NCI-H460 (cell line): ENCODE measurements at regions not wholly inside any gene's neighbourhood (a gene's known extent, or its start where the extent isn't known, plus 50 kb on each side); places are given as distances from the start of the nearest gene placed in this dataset.
"Not testable (repeated sequence)": the region's sequence is repeated elsewhere in the genome, so short reads cannot be mapped to it uniquely, and the experiment has no call there.

Experiments
- DNase-seq: peaks from one replicate; pipeline ENCODE4 v3.0.0-alpha.2; 2016; ENCODE audit warnings: low read depth; ENCODE audit errors: extremely low read depth

DNA sequence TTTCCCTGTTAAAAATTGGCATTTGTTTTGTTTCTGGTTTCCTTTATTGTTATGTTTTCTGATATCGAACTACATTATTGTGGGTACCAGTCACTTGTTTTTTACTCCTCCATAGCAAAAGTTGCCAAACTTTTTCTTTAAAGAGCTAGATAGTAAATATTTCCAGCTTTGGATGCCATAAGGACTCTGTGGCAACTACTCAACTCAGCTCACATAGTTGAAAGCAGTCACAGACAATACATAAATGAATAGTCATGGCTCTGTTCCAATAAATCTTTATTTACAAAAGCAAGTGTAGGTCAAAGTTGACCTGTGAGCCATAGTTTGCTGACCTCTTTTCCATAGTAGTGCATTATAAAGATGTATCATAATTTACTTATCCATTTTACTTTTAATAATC, 305.0 kb downstream of the RASEF start:
- DNase-seq, result no peak

DNA sequence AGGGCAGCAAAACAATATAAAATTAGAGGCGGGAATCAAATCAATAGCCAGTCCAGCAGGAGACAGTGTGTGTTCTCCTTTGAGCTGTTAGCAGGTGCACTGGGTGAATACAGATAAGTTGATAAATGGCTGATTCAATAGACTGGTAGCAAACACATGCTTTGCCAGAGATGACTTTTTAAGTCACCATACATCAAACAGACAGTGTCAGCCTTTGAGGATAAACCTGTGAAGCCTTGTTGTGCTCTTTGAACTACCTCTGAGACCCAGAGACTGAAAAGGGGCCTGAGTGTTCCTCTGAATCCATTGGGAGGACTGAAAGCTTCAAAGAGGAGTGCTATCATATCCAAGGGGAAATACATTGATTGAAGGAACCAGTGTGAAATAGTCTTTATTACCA, 301.9 kb downstream of the RASEF start:
- no peak for DNase-seq

DNA sequence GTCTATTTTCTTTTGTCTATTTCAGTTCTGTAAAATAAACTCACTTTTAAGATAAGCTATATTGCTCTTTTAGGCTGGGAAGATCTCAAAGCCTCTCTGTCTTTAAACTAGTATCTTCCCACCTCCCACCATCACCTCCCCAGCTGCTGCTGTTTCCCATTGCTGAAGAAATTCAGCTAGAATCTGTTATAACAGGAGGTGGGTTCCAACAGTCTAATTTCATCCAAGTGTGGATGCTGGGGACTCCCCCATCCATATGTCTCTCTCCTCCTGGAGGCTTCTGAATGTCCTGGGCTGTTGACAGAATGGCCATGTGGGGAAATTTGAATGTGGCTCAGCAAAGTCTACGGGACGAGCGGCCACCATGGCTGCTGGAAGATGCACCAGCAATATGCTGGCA, 301.0 kb downstream of the RASEF start:
- no peak for DNase-seq

DNA sequence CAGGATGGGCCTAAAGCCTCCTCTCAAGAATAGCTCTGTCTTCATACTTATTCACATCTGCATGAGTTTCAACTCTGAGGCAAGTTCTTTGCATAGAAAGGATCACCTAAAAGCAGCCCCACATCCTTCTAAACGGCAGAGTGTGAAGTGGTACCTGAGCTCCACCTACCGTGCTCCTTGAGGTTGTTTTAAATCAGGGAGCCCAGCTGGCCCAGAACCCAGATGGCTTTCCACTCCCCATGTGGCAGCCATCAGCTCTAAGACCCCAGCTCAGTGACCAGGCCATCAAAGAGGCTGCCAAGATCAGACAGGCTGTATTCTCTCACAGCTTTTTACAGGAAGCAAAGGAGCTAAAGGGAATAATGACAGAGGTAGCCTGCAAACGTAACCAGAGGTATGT, 299.3 kb downstream of the RASEF start:
- DNase-seq, result no peak

DNA sequence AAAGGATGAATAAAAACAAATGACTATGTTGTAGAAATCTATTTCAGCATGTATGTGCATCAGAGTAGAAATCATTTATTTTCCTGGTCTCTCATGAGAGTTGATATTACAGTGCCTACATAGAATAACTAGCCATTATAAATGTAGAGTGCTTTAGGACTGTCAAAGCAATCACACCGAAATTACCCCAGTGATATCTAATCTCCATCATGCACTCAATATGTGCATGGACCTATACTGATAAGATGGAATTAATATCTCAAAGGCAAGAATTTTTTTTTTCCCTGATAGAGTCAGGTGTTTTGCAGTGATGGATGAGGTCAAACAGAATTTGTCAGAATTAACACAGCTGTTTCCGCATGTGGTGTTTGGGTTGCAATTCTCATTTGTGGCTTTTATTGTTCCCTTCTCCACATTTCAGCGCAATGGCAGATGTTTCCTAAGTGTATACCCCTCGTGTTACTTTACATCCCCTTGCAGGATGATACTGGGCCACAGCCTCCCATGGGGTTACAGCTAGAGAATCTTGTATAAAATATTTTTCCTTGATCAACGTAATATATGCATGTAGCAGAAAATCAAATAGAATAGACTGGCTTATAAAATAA, 298.8 kb downstream of the RASEF start:
- DNase-seq, result no peak

DNA sequence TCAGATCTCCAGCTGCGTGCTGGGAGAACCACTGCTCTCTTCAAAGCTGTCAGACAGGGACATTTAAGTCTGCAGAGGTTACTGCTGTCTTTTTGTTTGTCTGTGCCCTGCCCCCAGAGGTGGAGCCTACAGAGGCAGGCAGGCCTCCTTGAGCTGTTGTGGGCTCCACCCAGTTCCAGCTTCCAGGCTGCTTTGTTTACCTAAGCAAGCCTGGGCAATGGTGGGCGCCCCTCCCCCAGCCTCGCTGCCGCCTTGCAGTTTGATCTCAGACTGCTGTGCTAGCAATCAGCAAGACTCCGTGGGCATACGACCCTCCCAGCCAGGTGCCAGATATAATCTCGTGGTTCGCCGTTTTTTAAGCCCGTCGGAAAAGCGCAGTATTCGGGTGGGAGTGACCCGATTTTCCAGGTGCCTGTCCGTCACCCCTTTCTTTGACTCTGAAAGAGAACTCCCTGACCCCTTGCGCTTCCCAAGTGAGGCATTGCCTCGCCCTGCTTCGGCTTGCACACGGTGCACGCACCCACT, 288.2 kb downstream of the RASEF start:
- DNase-seq, result not testable (repeated sequence)

DNA sequence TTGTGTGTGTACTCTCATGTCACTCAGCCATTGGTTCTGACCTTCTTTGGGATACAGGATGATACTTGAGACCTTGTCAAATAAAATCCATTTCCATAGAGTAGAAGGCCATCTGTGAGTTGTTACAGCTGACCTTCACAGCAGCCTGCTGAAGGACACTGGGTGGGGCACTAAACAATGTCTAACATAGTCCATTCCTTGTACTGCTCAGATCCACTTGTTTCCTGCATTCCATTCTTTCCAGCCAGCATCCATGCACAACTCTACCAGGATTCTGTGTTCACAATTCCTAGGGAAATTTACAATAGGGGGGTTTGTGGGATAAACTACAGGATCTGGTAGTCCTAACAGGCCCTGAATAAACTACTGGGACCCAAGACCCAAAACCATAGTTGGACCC, 286.4 kb downstream of the RASEF start:
- DNase-seq, result no peak

DNA sequence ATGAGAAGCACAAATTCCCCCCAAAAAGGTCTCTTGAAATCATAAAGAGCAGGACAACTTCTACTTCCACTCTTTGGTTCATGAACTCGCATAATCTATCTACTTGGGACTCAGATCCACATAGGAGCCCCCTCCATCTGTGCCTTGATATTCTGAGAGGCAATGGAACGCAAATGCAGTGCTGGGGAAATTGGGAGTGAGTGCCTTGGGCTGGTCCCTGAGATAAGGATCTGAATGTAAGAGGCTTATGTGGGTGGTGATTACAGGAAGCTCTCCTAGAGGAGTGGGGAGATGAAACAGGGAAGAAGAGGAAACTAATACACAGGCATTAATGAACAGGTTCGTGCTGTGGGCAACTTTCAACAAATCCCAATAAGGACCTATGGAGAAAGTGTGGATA, 285.6 kb downstream of the RASEF start:
- no peak for DNase-seq

DNA sequence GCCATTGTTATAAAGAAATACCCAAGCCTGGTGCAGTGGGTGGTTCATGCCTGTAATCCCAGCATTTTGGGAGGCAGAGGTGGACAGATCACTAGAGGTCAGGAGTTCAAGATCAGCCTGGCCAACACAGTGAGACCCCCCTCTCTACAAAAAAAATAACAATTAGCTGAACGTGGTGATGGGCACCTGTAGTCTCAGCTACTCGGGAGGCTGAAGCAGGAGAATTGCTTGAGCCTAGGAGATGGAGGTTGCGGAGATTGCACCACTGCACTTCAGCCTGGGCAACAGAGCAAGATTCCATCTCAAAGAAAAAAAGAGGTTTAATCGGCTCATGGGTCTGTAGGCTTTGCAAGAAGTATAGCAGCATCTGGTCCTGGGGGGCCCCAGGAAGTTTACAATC, 284.0 kb downstream of the RASEF start:
- not testable (repeated sequence) for DNase-seq

DNA sequence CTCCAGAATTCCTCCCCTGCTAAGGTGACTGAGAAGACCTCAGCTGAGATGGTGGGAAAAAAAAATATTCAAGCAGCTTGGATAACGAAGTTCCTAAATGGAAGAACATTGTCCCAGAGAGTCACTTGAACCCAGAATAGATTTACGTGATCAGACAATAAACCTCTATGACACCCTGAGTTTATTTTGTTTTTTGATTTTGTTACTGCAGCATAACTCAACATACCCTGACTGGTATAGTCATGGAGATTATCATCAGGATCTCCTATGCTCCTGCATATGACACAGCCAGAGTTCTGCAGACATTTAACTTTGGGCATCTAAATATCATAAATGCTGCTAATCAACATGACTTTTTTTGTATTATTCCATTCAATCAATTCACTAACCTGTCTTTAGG, 282.9 kb downstream of the RASEF start:
- no peak for DNase-seq

DNA sequence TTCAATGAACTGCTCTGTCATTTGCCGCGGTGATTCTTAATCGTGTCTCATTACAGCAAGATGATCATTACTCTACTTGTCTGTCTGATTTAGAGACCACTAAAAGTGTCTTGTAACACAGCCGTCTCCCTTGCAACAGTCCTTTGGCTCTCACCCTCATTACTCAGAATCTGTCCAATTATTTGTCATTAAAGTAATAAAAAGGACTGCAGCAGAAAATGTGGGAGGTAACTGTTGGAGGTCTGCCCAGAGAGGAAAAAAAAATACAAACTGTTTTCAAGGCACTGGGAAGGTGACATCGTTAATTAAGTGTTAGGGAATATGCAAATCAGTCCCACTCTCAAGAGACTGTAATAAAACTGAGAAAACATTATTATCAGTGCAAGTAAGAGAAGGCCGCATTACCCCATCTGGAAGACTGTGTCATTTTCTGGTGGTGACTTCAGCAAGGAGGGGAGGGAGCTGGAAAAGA, 281.0 kb downstream of the RASEF start:
- no peak for DNase-seq

DNA sequence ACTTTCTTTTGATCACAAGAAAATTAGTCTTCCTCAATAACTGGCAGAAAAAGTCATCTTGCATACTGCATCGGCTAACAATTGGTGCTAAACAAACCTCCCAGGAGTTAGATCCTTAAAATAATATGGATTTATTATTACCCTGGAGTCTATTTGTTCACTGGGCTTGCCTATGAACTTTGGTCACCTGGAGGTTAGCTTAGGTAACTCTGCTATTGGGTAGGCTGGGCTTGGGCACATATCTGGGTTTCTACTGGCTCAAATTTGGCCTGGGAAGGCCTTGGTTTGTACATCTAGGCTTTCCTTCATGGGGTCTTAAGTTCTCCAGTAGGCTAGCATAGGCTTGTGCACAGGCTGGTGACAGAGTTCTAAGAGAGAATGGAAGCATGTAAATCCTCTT, 279.9 kb downstream of the RASEF start:
- DNase-seq, result no peak

DNA sequence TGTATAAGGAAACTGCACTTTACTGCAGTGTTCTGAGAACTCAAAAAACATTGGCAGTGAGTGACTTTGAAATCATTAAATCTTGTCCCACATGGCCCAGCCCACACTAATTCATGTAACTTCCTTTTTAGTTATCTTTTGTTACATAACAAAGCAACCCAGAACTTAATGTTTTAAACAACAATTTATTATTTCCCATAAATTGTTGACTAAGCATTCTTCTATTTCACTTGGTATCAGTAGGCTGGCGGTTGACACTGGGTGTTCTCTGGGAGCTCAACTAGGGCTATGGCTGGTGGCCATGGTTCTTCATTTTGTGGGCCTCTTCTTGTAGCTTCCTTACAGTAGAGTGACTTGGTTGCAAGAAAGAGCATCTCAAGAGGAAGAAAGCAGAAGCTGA, 278.4 kb downstream of the RASEF start:
- no peak for DNase-seq

DNA sequence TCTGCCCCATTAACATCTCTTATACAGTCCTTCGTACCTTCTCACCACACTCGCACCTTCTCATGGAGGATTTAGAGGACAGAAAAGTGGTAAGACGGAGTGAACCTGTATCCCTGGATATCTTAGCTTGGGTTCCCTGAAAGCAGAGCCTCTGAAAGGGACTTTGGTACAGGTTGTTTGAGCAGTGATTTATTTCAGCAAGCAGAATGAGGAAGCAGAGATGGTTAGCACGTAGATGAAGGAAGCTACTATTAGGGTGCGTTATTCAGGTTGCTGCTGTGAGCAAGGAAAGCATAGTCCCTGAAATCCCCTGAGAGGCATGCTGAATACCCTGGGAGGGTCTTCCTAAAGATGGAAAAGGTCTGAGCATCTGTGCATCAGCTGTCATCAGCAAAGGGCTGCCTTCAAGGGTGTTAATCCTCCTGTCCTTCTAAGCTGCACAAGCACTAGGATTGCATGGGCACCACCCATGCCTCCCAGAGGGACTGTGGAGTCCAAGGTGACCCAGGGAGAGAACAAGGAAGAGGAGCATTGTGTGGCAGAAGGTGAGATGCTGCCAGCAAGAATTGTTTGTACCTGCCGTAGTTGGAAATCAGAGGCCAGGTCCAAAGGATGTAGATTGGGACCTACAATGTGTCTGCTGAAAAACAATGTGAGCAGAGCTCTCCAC, 273.7 kb downstream of the RASEF start:
- DNase-seq, result no peak

DNA sequence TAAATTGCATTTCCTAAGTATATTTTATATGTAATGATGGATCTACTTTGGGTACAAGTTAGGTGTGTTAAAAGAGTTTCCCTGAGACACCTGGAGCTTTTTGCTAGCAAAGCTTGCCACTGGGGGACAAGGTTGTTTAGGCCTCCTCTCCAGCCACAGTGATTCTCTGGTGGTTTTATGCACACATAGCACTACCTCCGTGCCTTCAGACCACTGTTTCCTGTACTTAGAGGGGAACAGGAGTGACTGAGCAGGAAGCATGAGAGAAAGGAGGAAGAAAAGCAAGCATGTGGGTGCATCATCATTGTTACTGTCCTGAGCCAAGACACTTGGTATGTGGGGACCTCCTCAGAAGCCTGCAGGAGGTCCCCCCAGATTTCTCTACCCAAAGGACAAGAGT, 272.1 kb downstream of the RASEF start:
- no peak for DNase-seq

DNA sequence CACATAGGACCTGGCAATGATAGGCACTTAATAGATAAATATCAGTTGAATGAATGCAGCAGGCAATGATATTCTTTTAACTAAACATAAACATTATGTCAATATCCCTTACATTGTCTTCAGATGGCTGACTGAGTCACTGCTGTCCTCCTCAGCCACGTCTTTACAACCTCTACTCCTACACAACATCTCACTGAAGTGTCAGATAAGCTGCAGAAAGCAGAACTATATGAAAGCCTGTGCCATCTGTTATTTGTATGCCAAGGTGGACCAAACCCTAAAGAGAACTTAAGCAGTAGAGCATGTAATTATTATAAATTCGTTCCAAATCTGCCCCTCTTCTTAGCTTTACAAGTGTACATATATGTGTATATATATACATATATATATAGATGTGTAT, 271.2 kb downstream of the RASEF start:
- DNase-seq, result no peak

DNA sequence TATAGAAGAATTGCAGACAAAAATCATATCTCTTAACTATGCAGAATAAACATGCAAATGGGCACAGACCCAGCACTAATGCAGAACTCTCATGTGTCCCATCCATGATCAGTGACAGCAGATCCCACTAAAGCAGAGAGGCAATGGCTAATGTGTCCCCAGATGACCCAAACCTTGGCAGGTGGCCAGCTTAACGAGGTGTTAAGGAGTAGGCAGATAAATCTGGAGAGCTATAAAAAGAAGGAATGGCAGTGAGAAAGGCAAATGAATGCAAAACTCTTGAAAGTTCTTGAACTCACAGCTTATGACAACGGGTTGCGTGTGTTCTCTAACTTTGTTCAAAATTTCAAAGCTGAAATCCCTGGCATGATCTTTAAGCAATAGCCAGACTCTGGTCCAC, 265.4 kb downstream of the RASEF start:
- DNase-seq, result no peak

DNA sequence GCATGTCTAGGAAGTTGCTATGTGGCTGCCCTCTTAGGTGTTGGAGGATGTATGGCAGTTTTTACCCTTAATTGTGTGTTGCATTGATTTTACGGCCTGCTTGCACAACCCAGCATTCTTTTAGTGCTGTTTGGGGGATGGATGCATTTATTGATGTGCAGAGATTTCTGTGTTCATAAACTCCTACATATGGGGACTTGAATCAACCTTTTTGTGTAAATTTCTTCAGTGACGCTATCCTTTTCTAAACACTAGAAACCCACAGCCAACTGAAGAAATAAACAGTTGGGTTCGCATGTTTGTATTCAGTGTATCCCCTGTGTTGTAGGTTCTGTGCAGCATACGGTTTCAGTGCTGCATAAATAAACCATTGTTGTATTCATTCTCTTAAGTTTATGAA, 263.7 kb downstream of the RASEF start:
- no peak for DNase-seq

DNA sequence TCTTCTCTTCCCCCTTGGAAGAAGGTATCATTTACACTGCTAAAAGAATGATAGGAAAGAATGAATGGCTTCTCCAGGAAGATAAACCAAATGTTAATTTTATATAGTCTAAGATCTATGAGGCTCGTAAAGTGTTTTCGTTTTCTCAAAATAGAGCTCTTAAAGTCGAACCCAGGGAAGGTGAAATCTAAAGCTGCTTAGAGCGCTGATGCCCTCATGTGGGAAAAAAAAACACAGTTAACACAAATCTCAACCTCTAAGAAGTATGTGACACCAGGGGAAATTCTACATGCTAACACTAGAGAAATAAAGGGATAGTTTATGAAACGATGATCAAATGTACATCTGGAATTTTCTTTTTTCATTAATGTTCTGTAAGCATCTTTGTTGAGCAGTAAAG, 257.9 kb downstream of the RASEF start:
- DNase-seq, result no peak

DNA sequence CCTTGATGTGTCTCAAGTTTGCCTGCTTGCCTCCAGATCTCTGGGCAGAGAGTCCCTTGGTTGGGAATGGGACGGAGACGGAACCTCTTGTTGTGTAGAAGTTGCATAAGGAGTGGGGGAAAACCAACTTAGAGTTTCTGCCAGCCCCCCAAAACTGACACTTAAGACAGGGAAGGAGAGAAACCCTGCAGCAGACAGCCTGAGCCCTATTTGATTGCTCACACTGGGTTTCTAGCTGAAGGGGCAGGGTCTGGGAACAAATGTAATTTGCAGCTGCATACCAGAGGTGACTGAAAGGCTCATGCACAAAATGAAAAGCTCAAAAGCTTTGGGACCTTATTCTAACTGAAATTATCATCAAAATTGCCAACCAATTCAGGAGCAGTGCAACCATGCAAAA, 254.5 kb downstream of the RASEF start:
- no peak for DNase-seq

DNA sequence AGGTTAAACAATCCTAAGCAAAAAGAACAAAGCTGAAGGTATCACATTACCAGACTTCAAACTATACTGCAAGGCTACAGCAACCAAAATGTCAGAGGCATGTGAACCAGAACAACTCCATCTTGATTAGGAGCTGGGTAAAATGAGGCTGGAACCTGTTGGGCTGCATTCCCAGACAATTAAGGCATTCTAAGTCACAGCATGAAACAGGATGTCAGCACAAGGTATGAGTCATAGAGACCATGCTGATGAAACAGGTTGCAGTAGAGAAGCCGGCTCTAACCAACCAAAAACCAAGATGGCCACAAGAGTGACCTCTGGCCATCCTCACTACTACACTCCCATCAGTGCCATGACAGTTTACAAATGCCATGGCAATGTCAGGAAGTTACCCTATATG, 252.0 kb downstream of the RASEF start:
- no peak for DNase-seq

DNA sequence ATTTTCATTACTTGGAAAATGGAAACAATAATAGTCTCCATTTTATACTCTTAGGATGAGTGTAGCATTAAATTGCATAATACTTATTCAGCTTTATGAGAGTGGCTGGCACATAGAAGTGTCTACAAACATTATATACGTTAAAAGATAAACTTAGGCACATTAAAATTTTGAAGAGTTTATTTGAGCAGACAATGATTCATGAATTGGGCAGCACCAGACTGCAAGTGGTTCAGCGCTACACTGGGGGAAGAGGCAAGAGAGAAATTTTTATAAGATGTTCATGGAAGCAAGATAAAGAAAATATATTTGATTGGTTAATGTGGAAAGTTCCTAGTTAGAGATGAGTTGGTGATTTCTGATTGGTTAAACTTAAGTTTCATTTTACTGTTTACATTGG, 243.7 kb downstream of the RASEF start:
- no peak for DNase-seq

DNA sequence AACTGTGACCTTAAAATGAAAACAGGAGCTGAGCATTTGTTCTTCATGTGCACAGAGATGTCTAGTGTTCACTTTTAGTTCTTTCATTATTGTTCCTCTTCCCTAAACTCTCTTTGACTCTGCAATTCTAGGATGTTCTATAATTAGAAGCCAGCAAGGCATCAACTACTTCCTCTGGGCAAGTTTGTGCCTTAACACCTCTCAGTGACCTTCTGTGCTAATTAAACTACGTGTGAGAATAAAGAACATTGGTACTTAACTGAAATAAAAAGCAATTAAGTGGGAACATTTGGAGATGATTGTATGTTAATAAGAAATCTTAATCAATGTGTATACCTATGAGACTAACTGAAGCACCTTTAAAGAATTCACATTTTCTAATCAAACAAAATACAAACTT, 242.8 kb downstream of the RASEF start:
- DNase-seq, result no peak
